Activated gamma-delta T cell treated with Interleukin-2 at 50 U/mL for 16 hours (primary cell): ENCODE measurements at regions not wholly inside any gene's neighbourhood (a gene's known extent, or its start where the extent isn't known, plus 50 kb on each side); places are given as distances from the start of the nearest gene placed in this dataset.

Experiments used
- DNase-seq: peaks from one replicate; pipeline ENCODE4 v3.0.0-alpha.2; 2020

- DNase-seq: no peak
Observed at GRCh38 chr18:41752826-41753225, 202.2 kb upstream of the PIK3C3 start.

DNA sequence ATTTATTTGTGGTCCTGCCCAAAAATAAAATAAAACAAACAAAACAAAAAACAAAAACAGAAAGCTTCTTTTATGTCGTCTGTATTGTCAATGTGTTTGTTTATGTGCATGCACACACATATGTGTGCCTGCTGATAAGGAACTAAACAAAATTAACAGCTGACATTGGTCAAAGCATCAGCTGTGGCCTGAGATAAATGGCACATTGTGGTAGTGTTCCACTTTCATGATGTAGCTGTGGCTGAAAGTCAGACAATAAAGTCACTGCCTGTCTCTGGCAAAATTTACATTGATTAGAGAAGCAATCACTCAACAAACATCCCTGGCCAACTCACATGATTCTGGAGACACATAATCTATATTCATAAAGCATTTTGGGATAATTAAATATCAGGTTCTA lies 203.4 kb upstream of the PIK3C3 start:
- no peak for DNase-seq

DNA sequence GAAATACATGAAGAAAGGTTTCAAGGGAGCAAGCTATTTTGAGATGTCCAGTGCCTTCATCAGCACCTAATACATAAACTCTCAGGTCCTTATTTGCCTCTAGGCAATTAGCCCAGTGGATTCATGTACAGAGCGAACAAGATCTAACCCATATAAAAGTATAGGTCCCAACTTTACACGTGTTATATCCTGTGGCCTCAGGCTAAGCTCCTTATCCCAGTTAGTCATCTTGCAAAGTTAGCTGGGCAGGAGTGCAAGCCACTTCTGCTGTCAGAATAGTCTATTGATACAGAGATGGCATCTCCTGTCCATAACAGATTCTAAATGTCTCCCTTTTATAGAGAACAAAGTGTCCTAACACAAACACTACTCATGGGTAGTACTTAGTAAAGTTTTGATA lies 203.9 kb upstream of the PIK3C3 start:
- no peak for DNase-seq

GRCh38 chr18:41747723-41748242 lies 207.3 kb upstream of the PIK3C3 start:
- no peak for DNase-seq

DNA sequence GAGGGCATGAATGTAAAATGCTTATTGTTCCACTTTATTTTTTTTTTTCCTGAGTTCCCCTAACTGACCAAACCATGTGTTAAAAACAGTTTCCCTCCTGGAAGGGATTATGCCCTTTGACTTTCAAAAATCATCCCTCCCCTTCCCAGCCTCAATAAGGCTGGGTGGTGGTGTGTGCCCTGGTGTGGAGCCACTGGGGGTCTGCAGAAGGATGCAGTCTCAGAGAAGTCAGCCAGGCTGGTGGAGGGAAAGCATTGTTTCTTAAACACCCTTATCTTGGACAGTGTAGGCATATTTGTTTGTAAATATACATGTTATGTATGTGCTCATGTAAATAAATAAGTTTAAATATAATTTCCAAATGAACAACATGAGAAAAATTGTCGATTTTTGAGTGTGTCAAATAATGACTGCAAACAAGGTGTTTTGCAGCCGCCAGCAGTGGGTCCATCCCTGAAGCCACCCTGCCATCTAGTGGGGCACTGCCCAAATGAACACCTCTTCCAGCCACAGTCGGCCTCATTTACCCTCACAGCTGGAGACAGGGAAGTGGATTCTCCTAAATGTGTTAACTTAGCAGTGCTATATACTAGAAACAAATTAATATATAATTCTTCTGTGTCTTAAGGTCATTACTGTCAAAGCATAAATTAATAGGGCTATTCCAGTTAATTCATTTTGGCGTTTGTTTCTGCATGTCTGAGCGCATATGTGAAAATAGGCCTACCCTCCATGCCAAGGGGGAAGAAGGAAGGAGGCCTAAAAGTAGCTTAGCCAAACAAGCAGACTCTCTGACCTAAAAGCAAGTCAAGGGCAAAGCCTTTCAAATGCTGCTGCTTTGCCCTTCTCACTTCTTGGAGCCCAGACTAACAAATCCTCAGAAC lies 209.6 kb upstream of the PIK3C3 start:
- no peak for DNase-seq

GRCh38 chr18:41744421-41745030 lies 210.5 kb upstream of the PIK3C3 start:
- no peak for DNase-seq

- no peak for DNase-seq
Observed at GRCh38 chr18:41737218-41737617, 217.8 kb upstream of the PIK3C3 start.

DNA sequence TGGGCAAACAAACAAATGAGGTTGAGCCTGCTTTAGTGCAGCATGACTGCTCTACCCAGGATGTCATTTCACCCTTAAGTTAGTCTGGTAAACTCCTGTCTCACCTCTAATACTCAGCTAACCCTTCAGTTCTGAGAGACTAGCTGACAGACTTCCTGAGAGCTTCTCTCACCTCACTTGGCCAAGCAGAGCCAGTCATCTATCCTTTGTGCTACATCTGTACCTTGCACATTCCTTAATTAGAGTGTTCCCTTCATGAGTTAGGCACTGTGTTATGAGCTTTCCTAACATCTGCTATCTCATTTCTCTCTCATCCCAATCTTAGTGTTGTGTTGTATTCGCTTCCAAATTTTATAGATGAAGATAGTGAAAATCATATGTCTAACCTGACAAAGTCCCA lies 220.1 kb upstream of the PIK3C3 start:
- no peak for DNase-seq

DNA sequence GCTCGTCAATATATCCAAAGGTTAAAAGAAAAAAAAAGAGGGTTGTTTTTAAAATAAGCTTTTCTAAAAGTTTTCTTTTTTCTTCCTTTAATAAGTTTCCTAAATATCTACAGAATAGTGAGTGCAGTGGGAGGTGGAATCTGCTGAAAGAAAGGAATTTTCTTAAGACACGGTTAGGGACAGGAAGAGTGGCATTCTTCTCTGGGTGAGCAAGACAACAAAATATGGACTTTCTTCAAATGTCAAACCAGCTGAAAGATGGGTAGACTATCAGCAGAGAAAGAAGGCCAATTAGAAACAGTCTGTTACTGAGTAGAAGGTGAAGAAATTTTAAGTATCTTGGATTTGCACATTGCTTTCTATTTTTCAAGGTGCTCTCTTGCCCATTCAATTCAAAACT lies 222.7 kb upstream of the PIK3C3 start:
- no peak for DNase-seq

GRCh38 chr18:41731884-41732283 lies 223.2 kb upstream of the PIK3C3 start:
- DNase-seq: no peak

GRCh38 chr18:41724195-41724594 lies 230.8 kb upstream of the PIK3C3 start:
- no peak for DNase-seq

DNA sequence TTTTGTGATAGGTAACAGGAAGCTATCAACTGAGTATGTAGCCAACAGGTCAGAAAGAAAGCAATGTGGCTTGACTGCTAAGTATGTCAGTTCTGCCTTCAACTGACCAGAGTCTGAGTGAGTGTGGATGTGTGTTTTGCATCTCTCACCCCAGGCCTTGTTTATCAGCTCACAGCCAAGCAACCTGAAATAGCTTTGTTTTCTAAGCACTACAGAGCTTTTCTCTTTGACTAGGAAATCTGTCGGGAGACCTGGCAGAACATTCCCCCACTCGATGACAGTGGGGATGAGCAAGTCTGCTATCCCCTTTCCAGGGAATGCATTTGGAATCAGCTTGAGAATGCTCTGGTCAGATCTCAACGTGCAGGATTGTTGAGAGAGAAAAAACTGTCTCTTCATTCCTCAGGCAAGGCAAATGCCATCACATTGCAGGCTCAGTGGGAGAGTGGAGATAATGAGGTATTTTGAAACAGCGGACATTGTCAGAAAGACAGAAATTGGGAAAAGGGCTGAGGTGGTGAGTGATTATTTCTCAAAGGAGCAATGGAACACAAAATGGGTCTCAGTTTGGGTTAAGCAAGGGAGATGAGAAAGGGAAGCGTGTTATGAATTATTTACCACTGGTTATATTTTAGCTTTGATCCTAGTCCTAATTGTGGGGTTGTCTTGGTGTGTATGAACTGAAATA lies 233.8 kb upstream of the PIK3C3 start:
- DNase-seq: no peak

- no peak for DNase-seq
Observed at GRCh38 chr18:41720226-41720625, 234.8 kb upstream of the PIK3C3 start.

GRCh38 chr18:41719808-41720207 lies 235.2 kb upstream of the PIK3C3 start:
- no peak for DNase-seq

DNA sequence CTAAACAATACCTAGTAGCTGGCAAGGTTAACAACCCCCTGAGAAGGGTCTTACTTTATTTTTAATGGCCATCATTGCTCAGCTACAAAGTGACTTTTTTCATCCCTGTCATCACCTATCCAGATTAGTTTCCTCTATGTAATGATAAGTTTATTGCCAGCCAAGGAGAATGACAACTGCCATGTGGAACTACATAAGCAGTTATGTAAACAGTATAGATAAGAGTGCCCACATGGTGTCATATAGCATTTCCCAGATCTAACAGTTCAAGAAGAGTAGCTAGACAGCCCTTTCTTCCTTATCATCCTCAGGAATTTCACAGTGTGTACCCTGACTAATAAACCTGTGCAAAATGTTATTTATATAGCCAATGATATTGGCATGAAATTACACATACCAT lies 240.2 kb upstream of the PIK3C3 start:
- DNase-seq: no peak

GRCh38 chr18:41713969-41714825 lies 240.8 kb upstream of the PIK3C3 start:
- DNase-seq: no peak

- no peak for DNase-seq
Observed at GRCh38 chr18:41706301-41706700, 248.7 kb upstream of the PIK3C3 start.

DNA sequence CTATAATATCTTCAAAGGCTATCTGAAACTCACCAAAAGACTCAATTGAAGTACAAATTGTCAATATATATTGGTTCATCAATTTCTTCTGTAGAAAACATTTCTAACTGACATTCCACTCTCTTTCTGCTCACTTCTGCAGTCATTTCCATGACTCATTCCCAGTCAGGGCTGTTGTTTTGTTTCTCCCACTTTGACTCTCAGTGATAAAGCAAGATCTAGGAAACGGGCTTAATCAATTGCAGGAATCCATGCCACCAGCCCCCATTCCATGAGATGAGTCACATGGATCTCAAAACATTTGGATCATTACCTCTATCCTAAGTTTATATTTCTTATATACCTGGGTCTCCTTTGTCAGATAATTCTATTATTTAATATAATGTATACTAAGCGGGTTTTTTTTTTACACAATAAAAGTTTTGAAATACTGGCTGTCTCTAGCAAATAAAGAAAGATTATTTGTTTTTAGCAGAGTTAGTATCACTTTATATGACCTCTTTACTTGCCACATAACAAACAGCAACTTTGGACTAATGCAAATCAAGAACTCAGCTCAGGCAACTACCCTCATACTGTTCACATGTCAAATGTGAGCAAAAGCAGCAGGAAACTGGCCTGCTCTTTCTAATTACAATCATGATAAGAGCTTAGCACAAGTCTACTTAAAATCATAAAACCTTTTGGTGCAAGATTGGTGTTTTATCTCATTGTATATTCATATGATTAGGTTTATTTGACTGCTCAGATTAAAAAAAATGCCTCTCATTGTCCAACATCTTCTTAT lies 251.1 kb upstream of the PIK3C3 start:
- DNase-seq: no peak

- no peak for DNase-seq
Observed at GRCh38 chr18:41700416-41700815, 254.6 kb upstream of the PIK3C3 start.

DNA sequence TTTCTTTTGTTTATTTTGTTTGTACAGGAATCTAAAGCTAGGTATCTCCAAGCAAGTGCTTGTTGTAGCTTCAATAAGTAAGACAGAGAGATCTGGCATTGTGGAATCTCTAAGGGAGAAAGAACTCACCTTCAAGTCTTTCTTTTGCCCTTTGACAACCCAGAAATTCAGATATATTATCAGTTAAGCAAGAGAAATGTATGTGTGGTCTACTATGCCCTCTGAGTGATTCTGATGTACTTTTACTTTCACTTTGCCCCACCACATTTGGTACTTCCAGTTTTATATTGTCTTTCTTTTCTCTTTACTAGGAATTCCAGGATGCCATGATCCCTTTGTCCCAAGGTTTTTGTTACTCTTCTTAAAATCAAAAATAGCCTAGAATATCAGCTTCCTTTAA lies 259.6 kb upstream of the PIK3C3 start:
- DNase-seq: no peak

DNA sequence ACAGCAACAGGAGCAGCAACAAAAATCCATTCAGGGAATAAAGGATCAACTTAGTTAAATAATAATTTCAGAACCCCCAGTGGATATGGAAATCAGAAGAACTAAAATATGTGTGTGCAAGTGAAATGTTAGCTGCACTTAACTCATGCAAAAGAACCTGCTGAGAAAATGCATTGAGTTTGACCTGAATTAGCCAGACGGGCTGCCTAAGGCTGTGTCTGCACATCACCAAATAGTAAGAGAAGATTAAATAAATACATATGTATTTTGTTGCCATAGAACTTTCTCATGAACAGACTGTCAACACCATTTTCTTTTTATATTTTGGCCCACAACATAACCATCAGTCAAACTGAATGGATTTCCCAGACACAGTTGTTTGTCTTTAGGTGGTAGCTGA lies 262.0 kb upstream of the PIK3C3 start:
- DNase-seq: no peak
